Body of pancreas (tissue), 4 donors: ENCODE measurements at regions not wholly inside any gene's neighbourhood (a gene's known extent, or its start where the extent isn't known, plus 50 kb on each side); places are given as distances from the start of the nearest gene placed in this dataset.

Source experiments
- CTCF ChIP-seq, 7 experiments: fragments of 450-650 bp in 4 of 7; fragments of 200-600 bp in 3 of 7; sonication (generic) in 3 of 7; IDR thresholded peaks; one replicate each; pipeline ENCODE4 v1.5.1; 2016 to 2019; ENCODE audit warnings: antibody characterized with exemption in 7 of 7
- POLR2A ChIP-seq, 3 donors: fragments of 450-650 bp; IDR thresholded peaks; one replicate each; pipeline ENCODE4 v1.6.1; 2016; ENCODE audit warnings: antibody characterized with exemption in 3 of 3, mild to moderate bottlenecking in 2 of 3

- TF ChIP-seq CTCF (IDR thresholded peaks at IDR 0.05) (no peak), POLR2A (IDR thresholded peaks at IDR 0.05) (no peak)
These were observed 656.0 kb upstream of the SGO1 start for GRCh38 chr3:20842002-20842401.
